GM12892 (cell line): ENCODE measurements at regions not wholly inside any gene's neighbourhood (a gene's known extent, or its start where the extent isn't known, plus 50 kb on each side); places are given as distances from the start of the nearest gene placed in this dataset.

ENCODE experiments used
- POLR2A ChIP-seq: IDR thresholded peaks from 2 replicates; pipeline ENCODE4 v1.6.1; 2011; ENCODE audit warnings: low read depth, low read length, control low read depth
- POLR2AphosphoS5 ChIP-seq: IDR thresholded peaks from 2 replicates; pipeline ENCODE4 v1.6.1; 2011; ENCODE audit warnings: low read depth, low read length, control low read depth

DNA sequence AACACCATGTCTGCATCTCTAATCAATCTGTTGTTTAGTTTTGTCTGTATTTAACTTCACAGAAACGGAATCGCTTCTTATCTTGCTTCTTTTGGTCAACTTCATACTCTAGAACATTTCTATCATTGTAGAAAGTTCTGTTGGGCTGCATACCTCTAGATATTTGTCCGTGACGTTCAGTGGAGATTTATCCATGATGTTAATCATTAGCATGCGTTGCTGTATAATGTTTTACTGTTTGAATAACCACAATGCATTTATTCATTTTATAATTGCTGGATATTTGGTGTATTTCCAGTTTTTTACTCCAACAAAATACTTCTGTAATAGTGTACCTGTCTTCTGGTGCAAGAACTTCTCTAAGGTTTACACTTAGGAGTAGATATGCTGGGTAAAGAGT, 96.2 kb upstream of the GDNF start:
- TF ChIP-seq POLR2AphosphoS5 = no peak
- no peak for TF ChIP-seq POLR2A
